CD14-positive monocyte (primary cell): ENCODE measurements at regions not wholly inside any gene's neighbourhood (a gene's known extent, or its start where the extent isn't known, plus 50 kb on each side); places are given as distances from the start of the nearest gene placed in this dataset.

Experiments used
- DNase-seq, 3 donors: peaks; one replicate each; pipeline ENCODE4 v3.0.0-alpha.2; 2011 to 2022
- H2AFZ ChIP-seq: 2 replicates; pipeline ENCODE4 v1.6.0; 2012; ENCODE audit warnings: mild to moderate bottlenecking, low read depth, low read length, inconsistent platforms; ENCODE audit not compliant: insufficient read depth, poor library complexity, severe bottlenecking
- H3K27ac ChIP-seq, 2 donors: 1 replicate in 1 of 2; 2 replicates in 1 of 2; pipeline ENCODE4 v1.5.1; 2012 to 2013; ENCODE audit warnings: low read length in 2 of 2, control low read depth in 1 of 2, inconsistent platforms in 1 of 2, low read depth in 1 of 2, mild to moderate bottlenecking in 1 of 2
- H3K27me3 ChIP-seq, 2 donors: one replicate each; pipeline versions ENCODE4 v1.6.0 to v1.6.1; 2011 to 2013; ENCODE audit warnings: low read length in 2 of 2; ENCODE audit not compliant: control insufficient read depth in 2 of 2, insufficient read depth in 2 of 2
- H3K36me3 ChIP-seq, 2 donors: replicated peaks in 1 of 2; 1 replicate in 1 of 2; 2 replicates in 1 of 2; pipeline versions ENCODE4 v1.5.1 to v1.6.1; 2012 to 2013; ENCODE audit warnings: low read length in 2 of 2, control low read depth in 1 of 2, inconsistent platforms in 1 of 2, mild to moderate bottlenecking in 1 of 2; ENCODE audit not compliant: insufficient read depth in 2 of 2, control insufficient read depth in 1 of 2
- H3K4me1 ChIP-seq, 2 donors: 1 replicate in 1 of 2; 2 replicates in 1 of 2; pipeline versions ENCODE4 v1.5.1 to v1.6.1; 2012 to 2013; ENCODE audit warnings: low read length in 2 of 2, control low read depth in 1 of 2, inconsistent platforms in 1 of 2, mild to moderate bottlenecking in 1 of 2, moderate library complexity in 1 of 2; ENCODE audit not compliant: insufficient read depth in 2 of 2, control insufficient read depth in 1 of 2
- H3K4me2 ChIP-seq: replicated peaks from 2 replicates; pipeline ENCODE3; 2012; ENCODE audit warnings: low read length, moderate library complexity, mild to moderate bottlenecking; ENCODE audit not compliant: poor library complexity, severe bottlenecking; ENCODE audit errors: extremely low read depth
- H3K4me3 ChIP-seq, 3 experiments: fragments of 200-600 bp in 1 of 3; sonication (generic) in 1 of 3; replicated peaks in 1 of 3; 1 replicate in 2 of 3; 2 replicates in 1 of 3; pipeline ENCODE4 v1.5.1; 2011 to 2013; ENCODE audit warnings: low read length in 3 of 3, mild to moderate bottlenecking in 3 of 3, control low read depth in 2 of 3, low read depth in 2 of 3, inconsistent platforms in 1 of 3, moderate library complexity in 1 of 3
- H3K79me2 ChIP-seq: 2 replicates; pipeline ENCODE4 v1.6.0; 2012; ENCODE audit warnings: mild to moderate bottlenecking, control low read depth, inconsistent platforms, low read length, moderate library complexity; ENCODE audit not compliant: insufficient read depth
- H3K9ac ChIP-seq: 2 replicates; pipeline ENCODE4 v1.6.0; 2017; ENCODE audit warnings: low read length, mild to moderate bottlenecking; ENCODE audit not compliant: insufficient read depth, poor library complexity, severe bottlenecking
- H3K9me3 ChIP-seq, 2 donors: replicated peaks in 1 of 2; 1 replicate in 1 of 2; 2 replicates in 1 of 2; pipeline versions ENCODE4 v1.5.1 to v1.6.1; 2012 to 2013; ENCODE audit warnings: low read length in 2 of 2, control low read depth in 1 of 2; ENCODE audit not compliant: control insufficient read depth in 1 of 2, insufficient read depth in 1 of 2
- H4K20me1 ChIP-seq: 2 replicates; pipeline ENCODE4 v1.6.0; 2012; ENCODE audit warnings: mild to moderate bottlenecking, low read length, control low read depth, moderate library complexity; ENCODE audit not compliant: insufficient read depth
- H3K27ac Mint-ChIP-seq, 7 donors: one replicate each; pipeline ENCODE4 v1.8.0; 2020; ENCODE audit warnings: mild to moderate bottlenecking in 7 of 7, mixed read lengths in 7 of 7, moderate library complexity in 6 of 7, inconsistent platforms in 2 of 7
- H3K27me3 Mint-ChIP-seq, 3 donors: one replicate each; pipeline ENCODE4 v1.8.0; 2021 to 2022; ENCODE audit warnings: low read depth in 3 of 3, mild to moderate bottlenecking in 3 of 3, mixed read lengths in 3 of 3, moderate library complexity in 3 of 3, inconsistent platforms in 1 of 3
- H3K36me3 Mint-ChIP-seq, 2 donors: one replicate each; pipeline ENCODE4 v1.8.0; 2020; ENCODE audit warnings: mixed read lengths in 2 of 2, inconsistent platforms in 1 of 2, mild to moderate bottlenecking in 1 of 2
- H3K4me1 Mint-ChIP-seq: one replicate; pipeline ENCODE4 v1.8.0; 2020; ENCODE audit warnings: mild to moderate bottlenecking, mixed read lengths
- H3K4me3 Mint-ChIP-seq, 2 donors: one replicate each; pipeline ENCODE4 v1.8.0; 2020; ENCODE audit warnings: mild to moderate bottlenecking in 2 of 2, mixed read lengths in 2 of 2, moderate library complexity in 1 of 2
- H3K9me3 Mint-ChIP-seq, 7 donors: one replicate each; pipeline ENCODE4 v1.8.0; 2020 to 2022; ENCODE audit warnings: mixed read lengths in 7 of 7, mild to moderate bottlenecking in 6 of 7, moderate library complexity in 6 of 7, inconsistent platforms in 2 of 7
- CTCF ChIP-seq: fragments of 200-600 bp; IDR thresholded peaks from one replicate; pipeline ENCODE4 v1.8.0; 2022; ENCODE audit warnings: antibody characterized with exemption, mild to moderate bottlenecking
- WGBS: methylation state at CpG from one replicate; pipeline ENCODE4 v1.1.5; 2013; ENCODE audit warnings: missing lambda C conversion rate; ENCODE audit not compliant: insufficient coverage; 5-methylcytosine and 5-hydroxymethylcytosine counted together
- intact Hi-C, 2 donors: fragments of 100-400 bp; cut with micrococcal nuclease; formaldehyde crosslinking; loops; one replicate each; pipeline versions ENCODE4 v1.15.0 to v1.15.1; 2023

- Histone ChIP-seq H3K27me3 (no peaks in the 10 kb centered on the region), H3K4me1 (peaks cover 3% of the 10 kb centered on the region in 2 donors), H3K79me2 (no peaks in the 10 kb centered on the region), H3K27ac (no peak overlapping the region), H3K9me3 (no peaks in the 10 kb centered on the region), H3K4me3 (no peak overlapping the region), H2AFZ (no peak overlapping the region), H4K20me1 (no peaks in the 10 kb centered on the region), H3K4me2 (no peak overlapping the region), H3K9ac (no peak overlapping the region), H3K36me3 (no peaks in the 10 kb centered on the region)
- peaks cover 0 to 1% (median 0%) of the 10 kb centered on the region in 3 donors for H3K27me3 Mint-ChIP-seq
- H3K9me3 Mint-ChIP-seq, result no peaks in the 10 kb centered on the region
- H3K27ac Mint-ChIP-seq, result no peak overlapping the region
- H3K4me3 Mint-ChIP-seq, result no peak overlapping the region
- peaks cover 10% of the 10 kb centered on the region for H3K4me1 Mint-ChIP-seq
- no peak for TF ChIP-seq CTCF
- DNase-seq, result no peak
- WGBS, result 88% methylated on average over 1 of the region's 1 CpG
- intact Hi-C loops, result no loop called here
- no peaks in the 10 kb centered on the region for H3K36me3 Mint-ChIP-seq
These were observed 105.5 kb upstream of the S1PR1 start for GRCh38 chr1:101131239-101131843.

GRCh38 chr1:101130673-101131072 lies 105.1 kb upstream of the DPH5 start:
- no peak overlapping the region for H2AFZ ChIP-seq
- Mint-ChIP-seq H3K9me3 (no peaks in the 10 kb centered on the region), H3K4me1 (peaks cover 6% of the 10 kb centered on the region), H3K4me3 (no peak overlapping the region), H3K27me3 (peaks cover 0 to 1% (median 0%) of the 10 kb centered on the region in 3 donors), H3K36me3 (no peaks in the 10 kb centered on the region), H3K27ac (no peak overlapping the region)
- H3K27me3 ChIP-seq, result no peaks in the 10 kb centered on the region
- H3K4me1 ChIP-seq, result peaks cover 0 to 3% of the 10 kb centered on the region in 2 donors
- no peak for DNase-seq
- WGBS, result 94% methylated on average over 6 of the region's 6 CpGs
- no peaks in the 10 kb centered on the region for H3K9me3 ChIP-seq
- intact Hi-C loops, result no loop called here
- H3K36me3 ChIP-seq, result no peaks in the 10 kb centered on the region
- no peak for TF ChIP-seq CTCF
- no peak overlapping the region for H3K9ac ChIP-seq
- H3K4me3 ChIP-seq, result no peak overlapping the region
- H3K27ac ChIP-seq, result no peak overlapping the region
- no peaks in the 10 kb centered on the region for H4K20me1 ChIP-seq
- no peaks in the 10 kb centered on the region for H3K79me2 ChIP-seq
- H3K4me2 ChIP-seq, result no peak overlapping the region
